GM21423 (cell line): ENCODE measurements at regions not wholly inside any gene's neighbourhood (a gene's known extent, or its start where the extent isn't known, plus 50 kb on each side); places are given as distances from the start of the nearest gene placed in this dataset.

Experiments
- ATAC-seq: cut with Tn5 transposase; IDR thresholded peaks from one replicate; pipeline ENCODE4 v1.9.1; 2021; ENCODE audit warnings: mild to moderate bottlenecking, moderate library complexity; ENCODE audit not compliant: unreplicated experiment

GRCh38 chr12:126607157-126607556 is 1541.9 kb downstream of the AACS start:
- ATAC-seq, result no peak

GRCh38 chr12:126607867-126608266 is 1542.6 kb downstream of the AACS start:
- no peak for ATAC-seq

GRCh38 chr12:126608607-126609175 is 1543.5 kb downstream of the AACS start:
- no peak for ATAC-seq

DNA sequence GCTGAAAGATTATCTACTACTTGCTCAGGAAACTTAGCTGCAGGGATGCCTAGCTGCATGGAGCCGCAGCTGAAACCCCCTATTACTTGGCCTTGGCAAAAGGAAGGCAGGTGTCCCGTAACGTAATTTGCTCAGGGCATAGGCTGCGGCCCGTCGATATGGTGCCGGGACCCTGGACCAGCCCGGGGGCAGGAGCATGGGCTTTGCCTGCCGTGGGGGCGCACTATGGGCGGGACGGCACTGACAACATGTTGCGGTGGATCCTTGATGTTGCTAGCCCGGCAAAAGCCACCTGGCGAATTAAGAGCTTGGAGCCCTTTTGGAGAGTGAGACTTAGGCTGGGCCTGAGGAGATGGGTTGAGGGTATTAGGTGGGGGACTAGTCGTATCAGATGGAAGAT is 1551.2 kb downstream of the AACS start:
- no peak for ATAC-seq

DNA sequence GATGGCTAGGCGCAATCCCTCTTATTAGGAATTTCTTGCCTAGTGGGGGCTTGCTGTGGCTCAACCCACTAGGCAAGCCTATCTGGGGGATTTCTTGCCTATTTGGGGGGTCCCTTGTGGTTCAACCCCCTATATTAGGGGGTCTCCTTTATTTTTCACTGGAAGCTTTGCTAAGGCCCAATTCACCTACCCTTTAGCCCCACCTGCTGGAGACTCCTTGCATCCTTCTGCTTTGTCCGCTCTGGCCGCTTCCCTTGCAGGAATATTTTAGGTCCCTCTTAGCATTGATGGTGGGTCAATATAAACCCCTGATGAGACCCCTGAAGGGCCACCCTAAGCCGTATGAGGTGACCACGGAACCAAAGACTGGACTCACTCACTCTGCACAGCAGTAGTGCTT is 1552.1 kb downstream of the AACS start:
- no peak for ATAC-seq

DNA sequence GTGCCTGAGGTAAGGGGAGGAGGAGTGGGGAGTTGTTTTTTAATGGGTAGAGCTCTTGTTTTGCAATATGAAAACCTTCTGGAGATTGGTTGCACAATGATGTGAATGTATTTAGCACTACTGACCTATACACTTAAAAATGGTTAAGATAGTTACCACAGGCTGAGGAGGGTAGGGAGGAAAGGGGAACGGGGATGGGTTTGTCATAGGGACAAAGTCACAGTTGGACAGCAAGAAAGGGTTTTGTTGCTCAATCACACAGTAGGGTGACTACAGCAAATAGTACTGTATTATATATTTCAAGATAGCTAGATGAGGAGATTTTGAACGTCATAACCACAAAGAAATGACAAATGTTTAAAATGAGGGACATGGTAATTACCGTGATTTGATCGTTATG is 1562.4 kb downstream of the AACS start:
- ATAC-seq, result no peak

- ATAC-seq, result no peak
Observed at GRCh38 chr12:126636821-126637220, 1571.6 kb downstream of the AACS start.

- ATAC-seq, result no peak
Observed at GRCh38 chr12:126644236-126645020, 1579.2 kb downstream of the AACS start.

DNA sequence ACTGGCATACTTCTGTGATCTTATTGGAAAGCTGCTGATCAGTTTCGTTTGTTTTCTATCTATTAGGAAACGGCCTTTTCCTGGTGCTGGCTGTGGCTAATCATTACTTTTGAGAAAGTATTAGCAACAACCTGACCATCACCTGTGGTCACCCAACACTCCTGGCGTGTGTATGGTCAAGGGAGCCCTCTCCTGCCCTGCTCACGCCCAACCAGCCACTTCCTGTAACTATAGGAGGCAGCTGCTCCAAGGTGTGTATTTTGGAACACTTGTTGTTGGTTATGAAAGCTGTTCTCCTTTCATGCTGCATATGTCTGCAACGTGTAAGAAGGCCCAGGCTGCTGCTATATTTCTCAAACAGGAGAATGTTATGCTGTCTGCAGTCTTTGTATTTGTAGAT is 1582.8 kb downstream of the AACS start:
- ATAC-seq, result no peak

DNA sequence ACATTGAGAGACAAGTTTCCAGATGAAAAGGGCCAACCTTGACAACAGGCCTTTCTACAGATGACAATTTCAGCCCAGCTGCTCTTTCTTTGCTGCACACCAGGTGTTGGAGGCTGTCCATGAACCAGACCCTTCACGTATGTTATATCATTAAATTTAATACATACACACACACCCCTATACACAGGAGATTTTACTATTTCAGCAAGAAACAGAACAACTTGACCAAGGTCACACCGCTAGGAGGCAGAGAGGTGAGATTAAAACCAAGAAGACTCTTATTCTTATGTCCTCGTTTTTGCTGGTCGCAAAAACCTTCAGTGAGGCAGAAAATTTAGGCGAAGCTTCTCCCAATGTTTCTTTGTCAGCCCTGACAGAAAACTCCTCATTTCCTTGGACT is 1585.9 kb downstream of the AACS start:
- ATAC-seq, result no peak

DNA sequence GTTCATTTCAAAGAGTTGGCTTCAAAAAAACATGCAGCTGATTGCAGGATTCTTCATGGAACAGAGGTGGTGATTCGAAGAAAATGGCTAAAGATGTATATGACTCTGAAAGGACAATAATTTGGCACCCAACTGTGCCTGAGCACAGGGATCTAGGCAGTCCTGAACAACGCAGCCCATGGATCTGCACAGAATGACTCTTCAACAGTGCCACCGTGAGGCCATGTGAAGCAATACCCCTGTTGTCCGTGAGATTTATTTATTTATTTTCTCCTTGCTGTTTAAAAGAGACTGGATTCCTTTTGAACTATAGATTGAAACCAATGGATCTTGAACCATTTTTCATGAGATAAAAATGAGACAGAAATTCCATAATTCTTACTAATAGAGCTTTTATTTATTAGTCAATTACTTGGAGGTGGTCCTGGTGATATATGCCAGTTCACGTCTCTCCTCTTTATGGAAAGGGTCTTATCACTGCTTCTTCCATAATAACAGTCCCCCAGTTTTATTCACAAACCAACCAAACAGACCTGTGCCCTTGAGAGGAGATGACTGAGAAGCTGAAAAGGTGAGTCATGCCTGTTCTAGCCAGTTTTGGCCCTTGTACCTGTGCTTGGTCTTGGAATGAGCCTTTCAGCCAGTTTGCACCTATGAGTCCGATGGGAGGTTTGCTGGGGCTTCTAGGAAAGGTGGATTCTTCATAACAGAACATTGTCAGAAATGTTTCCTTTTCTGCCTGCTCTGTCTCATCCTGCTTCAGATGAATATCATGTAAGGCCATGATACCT is 1598.3 kb downstream of the AACS start:
- ATAC-seq, result no peak

DNA sequence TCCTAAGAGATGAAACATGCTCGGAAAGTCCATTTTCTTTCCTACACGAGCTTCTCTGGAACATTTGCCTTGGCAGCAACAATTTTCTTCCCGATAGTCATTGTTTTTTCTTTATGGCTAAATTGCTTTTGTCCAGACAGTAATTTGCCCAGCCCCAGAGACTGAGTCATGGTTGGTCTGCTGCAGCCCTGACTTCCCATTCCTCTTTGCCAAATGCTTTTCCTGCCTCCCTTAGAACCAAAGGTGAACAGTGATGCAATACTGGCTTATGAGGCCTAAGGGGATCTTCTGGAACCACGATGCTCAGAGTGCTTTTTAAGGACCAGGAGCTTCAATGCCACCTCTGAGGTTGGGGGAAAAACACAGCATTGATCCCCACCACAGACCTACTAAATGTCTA is 1599.6 kb upstream of the TMEM132C start:
- no peak for ATAC-seq

DNA sequence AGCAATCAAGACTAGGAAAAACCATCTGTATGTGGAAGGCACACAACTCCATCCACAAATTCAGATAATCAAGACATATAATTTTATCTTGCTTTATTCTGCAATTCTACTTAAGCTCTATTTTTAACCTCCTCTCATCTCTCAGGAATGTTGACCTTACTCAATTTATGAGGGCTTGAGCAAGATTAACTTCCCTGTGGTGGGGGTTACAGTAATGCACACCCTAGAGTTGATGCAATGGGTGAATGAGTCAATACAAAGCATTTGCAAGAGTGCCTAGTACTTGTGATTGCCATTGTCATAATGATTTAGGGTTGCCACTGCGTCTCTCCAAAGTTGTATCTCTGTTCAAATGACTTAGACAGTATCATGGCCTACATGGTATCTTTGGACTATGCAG is 1598.4 kb upstream of the TMEM132C start:
- ATAC-seq, result no peak

DNA sequence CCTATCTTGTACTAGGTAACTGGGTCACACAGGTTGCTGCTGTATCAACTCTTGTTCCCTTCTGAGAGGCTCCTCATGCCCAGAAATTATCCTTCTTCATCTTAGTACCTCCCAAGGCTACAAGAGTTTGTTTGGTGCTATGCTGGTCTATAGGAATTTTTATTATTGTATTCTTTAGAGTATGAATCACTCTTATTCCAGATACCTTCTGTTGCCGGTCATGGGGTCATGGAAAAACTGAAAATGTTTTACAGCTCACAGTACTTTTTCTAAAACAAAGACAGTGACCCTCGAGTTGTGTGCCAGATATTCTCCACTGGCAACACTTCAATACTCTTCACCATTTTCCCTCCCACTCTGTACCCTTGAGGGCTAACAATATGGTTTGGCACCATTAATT is 1598.0 kb upstream of the TMEM132C start:
- ATAC-seq, result no peak

DNA sequence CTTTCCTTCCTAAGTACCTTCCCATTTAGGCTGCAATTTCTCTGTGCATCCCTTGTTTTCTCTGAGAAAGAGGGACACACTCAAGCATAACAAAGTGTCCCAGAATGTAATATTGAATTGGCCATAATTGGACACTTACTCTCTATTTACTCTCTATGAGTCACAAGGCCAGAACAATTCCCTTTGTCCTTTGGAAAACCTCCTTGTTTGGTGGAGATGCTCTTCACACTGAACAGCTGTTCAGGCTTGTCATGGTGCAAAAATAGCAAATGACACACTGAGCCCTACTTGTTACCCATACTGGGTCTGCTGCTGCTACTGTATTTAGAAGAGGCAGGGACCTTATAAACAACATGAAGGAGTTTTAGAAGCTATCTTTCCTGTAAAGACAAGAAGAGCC is 1590.5 kb upstream of the TMEM132C start:
- ATAC-seq, result no peak

DNA sequence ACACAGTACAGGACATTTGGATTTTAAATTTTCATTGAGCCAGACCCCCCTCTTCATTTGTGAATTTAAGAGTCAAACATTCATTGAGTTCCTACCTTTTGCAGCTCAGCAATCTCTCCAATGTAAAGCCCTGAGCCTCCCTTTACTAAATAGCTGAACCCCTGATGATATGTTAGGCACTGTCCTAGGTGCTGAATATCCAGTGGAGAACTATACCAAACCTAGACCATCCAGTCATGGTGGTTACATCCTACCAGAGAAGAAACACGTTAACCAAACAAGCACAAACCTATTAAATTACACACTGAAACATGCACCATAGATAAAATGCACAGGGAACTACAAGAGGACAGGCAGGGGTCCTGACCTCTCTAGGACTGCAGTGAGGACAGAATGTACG is 1585.3 kb upstream of the TMEM132C start:
- ATAC-seq, result no peak

- ATAC-seq, result no peak
Observed at GRCh38 chr12:126684703-126685102, 1582.3 kb upstream of the TMEM132C start.

- no peak for ATAC-seq
Observed at GRCh38 chr12:126685636-126686035, 1581.3 kb upstream of the TMEM132C start.

- no peak for ATAC-seq
Observed at GRCh38 chr12:126688556-126688955, 1578.4 kb upstream of the TMEM132C start.

- ATAC-seq, result no peak
Observed at GRCh38 chr12:126700096-126700495, 1566.9 kb upstream of the TMEM132C start.

GRCh38 chr12:126704609-126705008 is 1562.4 kb upstream of the TMEM132C start:
- ATAC-seq, result no peak

DNA sequence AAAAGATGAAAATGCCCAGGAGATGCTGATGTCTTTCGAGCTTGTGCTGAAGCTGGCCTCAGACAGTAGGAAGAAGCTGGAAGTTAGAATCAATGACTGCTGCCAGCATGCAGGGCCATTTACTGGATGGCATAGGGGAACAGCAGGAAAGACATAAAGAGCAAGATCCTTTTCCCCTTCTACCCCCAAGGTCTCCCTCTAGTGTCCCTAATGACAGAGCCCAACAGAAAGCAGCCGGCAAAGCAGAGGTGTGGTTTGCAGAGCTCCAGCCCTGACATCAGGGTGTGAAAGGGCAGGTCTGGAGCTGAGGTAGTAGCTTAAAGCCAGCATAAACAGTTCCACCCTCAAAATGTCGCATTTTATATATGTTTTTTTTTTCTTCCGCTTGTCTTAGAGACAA is 1560.7 kb upstream of the TMEM132C start:
- ATAC-seq, result no peak
